ENCODE measurements at regions not wholly inside any gene's neighbourhood (a gene's known extent, or its start where the extent isn't known, plus 50 kb on each side); places are given as distances from the start of the nearest gene placed in this dataset.
"Not testable (repeated sequence)": the region's sequence is repeated elsewhere in the genome, so short reads cannot be mapped to it uniquely, and the experiment has no call there.

GRCh38 chr4:177989503-177990201, 547.4 kb upstream of the AGA start:
- Histone ChIP-seq H3K4me3 (no peak overlapping the region), H3K27ac (ENCODE audit: low read depth in 1 of 2, low read length in 1 of 2) (no peak overlapping the region), H3K9me3 (ENCODE audit: control insufficient read depth in 4 of 4, insufficient read depth in 3 of 4, low read length in 3 of 4) (no peaks in the 10 kb centered on the region), H3K36me3 (ENCODE audit: control insufficient read depth in 4 of 4, insufficient read depth in 4 of 4, low read length in 4 of 4) (no peaks in the 10 kb centered on the region), H3K4me1 (ENCODE audit: control insufficient read depth in 5 of 5, insufficient read depth in 5 of 5, low read length in 5 of 5) (no peaks in the 10 kb centered on the region), H3K9ac (ENCODE audit: insufficient read depth in 1 of 2, low read length in 2 of 2) (no peak overlapping the region), H3K27me3 (ENCODE audit: control insufficient read depth in 3 of 3, insufficient read depth in 3 of 3, low read length in 2 of 3) (no peaks in the 10 kb centered on the region)
- TF ChIP-seq, protein P1, sequence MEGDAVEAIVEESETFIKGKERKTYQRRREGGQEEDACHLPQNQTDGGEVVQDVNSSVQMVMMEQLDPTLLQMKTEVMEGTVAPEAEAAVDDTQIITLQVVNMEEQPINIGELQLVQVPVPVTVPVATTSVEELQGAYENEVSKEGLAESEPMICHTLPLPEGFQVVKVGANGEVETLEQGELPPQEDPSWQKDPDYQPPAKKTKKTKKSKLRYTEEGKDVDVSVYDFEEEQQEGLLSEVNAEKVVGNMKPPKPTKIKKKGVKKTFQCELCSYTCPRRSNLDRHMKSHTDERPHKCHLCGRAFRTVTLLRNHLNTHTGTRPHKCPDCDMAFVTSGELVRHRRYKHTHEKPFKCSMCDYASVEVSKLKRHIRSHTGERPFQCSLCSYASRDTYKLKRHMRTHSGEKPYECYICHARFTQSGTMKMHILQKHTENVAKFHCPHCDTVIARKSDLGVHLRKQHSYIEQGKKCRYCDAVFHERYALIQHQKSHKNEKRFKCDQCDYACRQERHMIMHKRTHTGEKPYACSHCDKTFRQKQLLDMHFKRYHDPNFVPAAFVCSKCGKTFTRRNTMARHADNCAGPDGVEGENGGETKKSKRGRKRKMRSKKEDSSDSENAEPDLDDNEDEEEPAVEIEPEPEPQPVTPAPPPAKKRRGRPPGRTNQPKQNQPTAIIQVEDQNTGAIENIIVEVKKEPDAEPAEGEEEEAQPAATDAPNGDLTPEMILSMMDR (IDR thresholded peaks at IDR 0.05; ENCODE audit: control extremely low read depth, extremely low read depth), result no peak
- 69 to 81% methylated on average over 4 of the region's 4 CpGs for WGBS, 2 donors
- DNase-seq, result no peak
- no peak for ATAC-seq (ENCODE audit: insufficient read depth, low FRiP score)

- WGBS, 2 donors, result 84 to 86% methylated on average over 5 of the region's 5 CpGs
- no peaks in the 10 kb centered on the region for H3K27me3 ChIP-seq (ENCODE audit: control insufficient read depth in 3 of 3, insufficient read depth in 3 of 3, low read length in 2 of 3)
These were observed 560.9 kb upstream of the AGA start for GRCh38 chr4:178003098-178003657.

GRCh38 chr4:178010596-178010995, 568.4 kb upstream of the AGA start:
- Histone ChIP-seq H3K9me3 (ENCODE audit: control insufficient read depth in 4 of 4, insufficient read depth in 3 of 4, low read length in 3 of 4) (peaks cover 0 to 7% (median 0%) of the 10 kb centered on the region in 4 donors), H3K27ac (ENCODE audit: low read depth in 1 of 2, low read length in 1 of 2) (no peak overlapping the region), H3K4me1 (ENCODE audit: control insufficient read depth in 5 of 5, insufficient read depth in 5 of 5, low read length in 5 of 5) (no peaks in the 10 kb centered on the region), H3K36me3 (ENCODE audit: control insufficient read depth in 4 of 4, insufficient read depth in 4 of 4, low read length in 4 of 4) (no peaks in the 10 kb centered on the region), H3K4me3 (no peak overlapping the region), H3K9ac (ENCODE audit: insufficient read depth in 1 of 2, low read length in 2 of 2) (no peak overlapping the region), H3K27me3 (ENCODE audit: control insufficient read depth in 3 of 3, insufficient read depth in 3 of 3, low read length in 2 of 3) (no peaks in the 10 kb centered on the region)
- DNase-seq, result no peak
- TF ChIP-seq, protein P1 (IDR thresholded peaks at IDR 0.05; ENCODE audit: control extremely low read depth, extremely low read depth), result no peak
- WGBS, 2 donors, result 76 to 80% methylated on average over 3 of the region's 3 CpGs
- no peak for ATAC-seq (ENCODE audit: insufficient read depth, low FRiP score)

More at GRCh38 chr4:178003098-178003657, 560.9 kb upstream of the AGA start:
- H3K27ac ChIP-seq (ENCODE audit: low read depth in 1 of 2, low read length in 1 of 2), result no peak overlapping the region
- H3K9ac ChIP-seq (ENCODE audit: insufficient read depth in 1 of 2, low read length in 2 of 2), result no peak overlapping the region
- TF ChIP-seq, protein P1 (IDR thresholded peaks at IDR 0.05; ENCODE audit: control extremely low read depth, extremely low read depth), result no peak
- ATAC-seq (ENCODE audit: insufficient read depth, low FRiP score), result no peak
- no peak overlapping the region for H3K4me3 ChIP-seq
- no peak for DNase-seq
- no peaks in the 10 kb centered on the region for H3K4me1 ChIP-seq (ENCODE audit: control insufficient read depth in 5 of 5, insufficient read depth in 5 of 5, low read length in 5 of 5)
- peaks cover 0 to 7% (median 0%) of the 10 kb centered on the region in 4 donors for H3K9me3 ChIP-seq (ENCODE audit: control insufficient read depth in 4 of 4, insufficient read depth in 3 of 4, low read length in 3 of 4)
- H3K36me3 ChIP-seq (ENCODE audit: control insufficient read depth in 4 of 4, insufficient read depth in 4 of 4, low read length in 4 of 4), result no peaks in the 10 kb centered on the region

GRCh38 chr4:178015046-178015445, 572.8 kb upstream of the AGA start:
- not testable (repeated sequence) for H3K9me3 ChIP-seq (ENCODE audit: control insufficient read depth in 4 of 4, insufficient read depth in 3 of 4, low read length in 3 of 4); H3K4me1 ChIP-seq (ENCODE audit: control insufficient read depth in 5 of 5, insufficient read depth in 5 of 5, low read length in 5 of 5); H3K36me3 ChIP-seq (ENCODE audit: control insufficient read depth in 4 of 4, insufficient read depth in 4 of 4, low read length in 4 of 4); H3K4me3 ChIP-seq; H3K9ac ChIP-seq (ENCODE audit: insufficient read depth in 1 of 2, low read length in 2 of 2); H3K27ac ChIP-seq (ENCODE audit: low read depth in 1 of 2, low read length in 1 of 2); DNase-seq; H3K27me3 ChIP-seq (ENCODE audit: control insufficient read depth in 3 of 3, insufficient read depth in 3 of 3, low read length in 2 of 3); ATAC-seq (ENCODE audit: insufficient read depth, low FRiP score)
- 91 to 97% methylated on average over 19 to 26 of the region's 27 CpGs for WGBS, 2 donors
